GM21737 (cell line): ENCODE measurements at regions not wholly inside any gene's neighbourhood (a gene's known extent, or its start where the extent isn't known, plus 50 kb on each side); places are given as distances from the start of the nearest gene placed in this dataset.

ENCODE experiments used
- ATAC-seq: cut with Tn5 transposase; IDR thresholded peaks from one replicate; pipeline ENCODE4 v1.9.1; 2021; ENCODE audit warnings: mild to moderate bottlenecking, moderate library complexity; ENCODE audit not compliant: unreplicated experiment

DNA sequence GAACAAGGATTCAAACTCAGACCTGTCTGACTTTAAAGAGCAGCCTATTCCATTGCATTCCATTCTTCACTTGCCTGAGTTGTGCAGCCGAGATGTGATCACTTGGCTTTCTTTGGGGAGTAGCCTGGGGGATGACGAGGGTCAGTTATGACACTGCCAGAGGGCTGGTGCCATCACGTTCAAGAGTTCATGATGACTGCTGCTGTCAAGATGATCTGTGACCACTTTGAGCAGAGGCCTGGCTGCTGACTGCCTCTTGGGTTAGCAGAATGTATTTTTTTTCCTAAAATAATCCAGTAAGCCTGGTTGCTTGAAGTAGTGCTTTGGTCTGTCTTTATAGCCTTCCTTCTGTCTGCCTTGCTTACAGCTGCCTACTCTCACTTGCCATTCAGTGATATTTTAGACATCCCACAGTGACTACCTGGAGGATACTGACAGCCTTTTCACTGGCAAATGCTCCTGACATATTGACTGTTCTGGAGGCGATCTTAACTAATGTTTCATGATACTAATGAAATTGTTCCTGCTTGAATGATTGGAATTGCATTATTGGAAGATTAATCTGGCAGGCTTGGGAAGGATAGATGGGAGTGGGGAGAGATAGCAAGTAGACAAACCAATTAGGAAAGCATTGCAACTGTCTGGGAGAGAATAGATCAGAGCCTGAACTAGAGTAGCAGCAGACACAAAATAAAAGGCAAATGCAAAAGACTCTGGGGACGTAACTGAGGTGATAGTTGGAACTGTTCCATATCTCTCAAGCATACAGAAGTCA lies 221.6 kb upstream of the LCORL start:
- no peak for ATAC-seq

- no peak for ATAC-seq
Measured at GRCh38 chr4:18241727-18242126, 220.2 kb upstream of the LCORL start.

GRCh38 chr4:18234108-18234507 lies 212.6 kb upstream of the LCORL start:
- ATAC-seq, result no peak

DNA sequence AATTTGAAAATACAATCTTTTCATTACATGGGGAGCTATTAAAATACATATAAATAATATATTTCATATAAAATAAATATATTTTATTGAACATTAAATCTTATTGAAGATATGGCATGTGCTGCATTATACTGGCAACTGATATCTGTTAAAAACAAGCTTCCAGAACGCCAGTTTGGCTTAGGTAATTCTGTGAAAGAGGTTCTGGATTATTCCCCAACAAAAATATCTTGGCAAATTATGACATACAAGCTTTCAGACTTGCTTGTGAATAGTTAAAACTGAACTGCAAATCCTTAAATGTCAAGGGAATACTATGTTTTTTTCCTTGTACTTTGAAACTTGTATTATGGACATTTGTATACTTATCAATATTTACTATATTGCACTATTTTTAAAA lies 210.2 kb upstream of the LCORL start:
- ATAC-seq, result no peak

DNA sequence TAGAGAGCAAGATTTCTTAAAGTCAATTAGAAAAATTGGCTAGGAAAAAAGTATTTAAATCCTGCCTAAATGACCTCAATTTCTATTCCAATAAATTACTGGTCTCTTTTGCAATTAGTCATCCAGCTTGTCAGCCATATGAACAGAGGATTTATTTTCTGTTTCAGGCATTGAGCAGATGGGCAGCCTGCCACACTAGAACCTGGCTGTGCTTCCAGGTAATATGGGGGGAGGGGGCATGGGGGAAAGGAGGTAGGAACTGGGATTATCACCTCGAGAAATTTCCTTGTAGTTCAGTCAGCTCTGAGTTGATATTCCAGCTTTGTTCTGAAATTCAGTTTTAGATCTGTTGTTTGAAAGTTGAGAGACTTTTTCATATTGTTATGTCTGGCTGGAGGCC lies 206.3 kb upstream of the LCORL start:
- ATAC-seq, result no peak

DNA sequence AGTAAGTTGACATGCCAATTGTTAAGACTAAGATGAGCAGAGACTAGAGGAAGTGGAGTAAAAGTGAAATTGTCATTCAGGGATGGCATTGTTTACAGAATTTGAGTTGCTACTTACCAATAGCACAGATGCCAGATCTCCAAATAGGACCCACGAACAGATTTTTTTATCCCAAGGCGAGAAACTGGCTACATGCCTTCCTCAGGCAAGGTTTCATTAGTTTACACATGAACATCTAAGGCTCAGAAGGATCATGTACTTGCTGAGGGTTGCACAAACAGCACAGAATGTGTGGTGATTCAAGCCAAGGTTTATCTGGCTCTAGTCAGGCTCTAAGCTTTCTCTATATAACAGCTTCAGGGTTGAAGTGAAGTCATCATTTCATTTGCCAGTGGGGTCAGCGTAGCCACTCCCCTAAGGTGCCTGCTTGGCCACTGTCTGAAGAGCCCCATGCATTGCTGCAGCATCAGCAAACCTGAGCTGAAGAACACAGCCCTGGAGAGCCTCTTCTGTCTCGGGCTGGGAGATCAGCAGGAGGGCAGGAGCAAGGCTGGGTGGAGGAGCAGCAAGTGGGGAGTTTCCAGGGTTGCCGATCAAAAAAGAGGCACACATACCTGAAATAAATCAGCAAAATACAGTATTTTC lies 193.0 kb upstream of the LCORL start:
- no peak for ATAC-seq

DNA sequence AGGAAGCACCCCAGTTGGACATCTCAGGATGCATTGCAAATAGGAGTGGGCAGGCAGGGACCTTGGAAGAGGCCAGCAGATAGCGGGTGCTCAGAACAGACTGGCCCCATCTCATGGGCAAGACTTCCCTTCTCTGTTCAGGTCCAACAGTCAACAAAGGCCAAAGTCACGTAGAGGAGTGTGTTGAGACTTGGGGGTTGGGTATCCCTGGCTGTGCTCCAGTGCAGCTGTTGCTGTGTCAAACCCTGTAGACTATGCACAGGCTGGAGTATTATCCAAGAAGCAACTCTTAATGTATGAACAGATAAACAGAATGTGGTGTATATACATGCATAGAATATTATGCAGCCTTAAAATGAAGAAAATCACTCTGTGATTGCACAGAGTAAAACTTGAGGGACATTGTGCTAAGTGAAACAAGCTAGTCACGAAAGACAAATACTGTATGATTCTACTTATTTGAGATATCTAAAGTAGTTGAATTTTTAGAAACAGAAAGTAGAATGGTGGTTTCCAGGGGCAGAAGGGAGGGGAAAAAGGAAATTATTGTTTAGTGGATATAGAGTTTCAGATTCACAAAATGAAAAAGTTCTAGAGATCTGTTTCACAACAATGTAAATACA lies 192.1 kb upstream of the LCORL start:
- ATAC-seq, result no peak

GRCh38 chr4:18209448-18209847 lies 187.9 kb upstream of the LCORL start:
- peak; percentile 59 for ATAC-seq

- ATAC-seq, result no peak
Measured at GRCh38 chr4:18203966-18204365, 182.4 kb upstream of the LCORL start.

DNA sequence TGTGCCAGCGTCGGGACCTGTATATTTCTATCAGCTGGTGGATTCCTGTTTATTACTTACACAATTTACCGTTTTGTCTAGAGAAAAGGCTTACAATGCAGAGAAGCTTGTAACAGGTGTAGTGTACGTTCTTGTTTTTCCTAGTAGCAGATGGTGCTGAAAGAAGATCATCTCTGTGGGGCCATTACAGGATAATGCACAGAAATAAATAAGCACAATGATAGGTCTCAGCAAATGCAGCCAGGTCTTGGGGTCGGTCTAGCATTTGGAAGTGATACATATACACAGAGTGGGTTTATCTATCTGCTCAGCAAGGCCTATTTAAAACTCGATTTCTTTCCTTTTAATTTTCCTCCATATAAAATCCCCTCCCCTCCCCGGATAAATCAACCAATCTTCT lies 180.9 kb upstream of the LCORL start:
- ATAC-seq, result no peak

GRCh38 chr4:18201885-18202284 lies 180.3 kb upstream of the LCORL start:
- ATAC-seq, result no peak

DNA sequence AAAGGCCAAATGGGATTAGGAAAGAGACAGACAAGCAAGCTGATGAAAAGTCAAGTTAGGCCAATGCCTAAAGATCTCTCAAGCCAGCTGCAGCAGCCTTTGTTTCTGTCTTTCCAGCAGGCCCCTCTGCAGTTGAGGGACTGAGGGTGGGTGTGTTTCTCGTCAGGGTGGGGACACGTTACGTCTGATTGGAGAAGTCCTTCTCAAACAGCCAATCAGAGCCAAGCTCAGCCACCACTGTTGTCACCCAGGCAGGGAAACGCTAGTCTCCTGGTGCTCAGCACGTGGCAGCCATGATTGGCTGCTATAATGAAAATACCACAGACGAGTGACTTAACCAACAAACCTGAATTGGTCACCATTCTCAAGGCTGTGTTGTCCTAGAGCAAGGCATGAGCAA lies 177.1 kb upstream of the LCORL start:
- ATAC-seq, result no peak

GRCh38 chr4:18197467-18197866 lies 175.9 kb upstream of the LCORL start:
- no peak for ATAC-seq

DNA sequence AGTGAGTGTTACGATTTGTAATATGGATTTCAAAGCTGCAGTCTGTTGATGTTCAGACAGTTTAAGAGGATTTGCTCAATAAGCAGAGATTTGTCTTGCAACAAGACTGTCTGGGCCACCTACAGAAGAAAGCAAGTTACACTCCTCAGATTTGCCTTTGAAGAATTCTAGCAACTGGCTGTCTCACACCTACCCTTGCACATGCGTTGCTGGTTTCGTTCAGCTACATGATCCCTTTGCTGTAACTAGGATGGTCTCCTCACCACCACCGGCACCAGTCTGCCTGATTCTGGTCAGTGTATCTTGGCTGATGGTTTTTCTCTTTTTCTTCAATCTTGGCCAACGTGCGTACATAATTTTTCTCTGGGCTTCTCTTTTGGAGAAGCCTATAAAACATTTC lies 172.7 kb upstream of the LCORL start:
- ATAC-seq, result no peak

- ATAC-seq, result no peak
Measured at GRCh38 chr4:18192901-18193300, 171.3 kb upstream of the LCORL start.

DNA sequence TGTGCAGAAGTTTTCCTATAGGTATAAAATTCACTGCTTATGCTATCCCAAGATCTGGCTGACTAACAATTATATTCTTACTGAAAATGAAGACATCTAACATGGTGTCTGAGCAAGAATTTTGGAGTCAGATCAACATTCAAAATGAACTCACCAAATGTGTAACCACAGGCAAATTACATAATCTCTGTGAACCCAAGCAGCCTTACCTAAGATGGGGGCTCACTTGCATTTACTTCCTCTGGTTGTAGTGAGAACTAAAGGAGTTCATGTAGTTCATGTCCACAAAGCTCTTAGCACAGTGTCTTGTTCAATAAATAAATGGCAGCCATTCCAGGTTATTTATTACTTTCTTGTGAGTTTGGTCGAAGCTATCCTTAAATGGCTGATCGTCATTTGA lies 163.9 kb upstream of the LCORL start:
- ATAC-seq, result no peak

DNA sequence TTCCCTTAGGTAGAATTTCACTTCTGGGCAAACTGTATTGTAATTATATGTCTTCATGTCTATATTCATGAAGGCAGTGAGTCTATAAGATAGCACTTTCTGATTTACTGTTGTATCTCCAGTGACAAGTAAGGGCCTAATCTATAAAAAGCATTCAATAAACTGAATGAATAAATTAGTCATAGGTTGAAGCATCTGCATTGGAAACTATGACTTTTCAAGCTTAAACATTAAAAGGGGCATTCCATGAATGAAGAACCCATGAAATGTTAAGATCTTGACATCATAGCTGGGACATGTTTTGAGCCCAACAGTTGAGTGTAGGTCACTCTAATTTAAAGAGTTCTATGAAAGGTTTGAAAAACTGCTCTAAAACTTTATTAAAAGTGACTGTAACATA lies 159.3 kb upstream of the LCORL start:
- ATAC-seq, result no peak

DNA sequence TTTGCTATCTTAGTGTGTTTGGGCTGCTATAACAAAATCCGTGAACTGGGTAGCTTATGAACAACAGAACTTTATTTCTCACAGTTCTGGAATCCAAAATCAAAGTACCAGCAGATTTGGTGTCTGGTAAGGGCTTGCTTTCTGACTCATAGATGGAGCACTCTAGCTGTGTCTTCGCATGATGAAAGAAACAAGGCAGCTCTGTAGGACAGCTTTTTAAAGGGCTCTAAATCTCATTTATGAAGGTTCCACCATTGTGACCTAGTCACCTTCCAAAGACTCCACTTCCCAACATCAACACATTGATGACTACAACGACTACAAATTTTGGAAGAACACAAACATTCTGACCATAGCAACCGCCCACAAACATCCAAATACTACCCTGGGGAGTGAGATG lies 158.6 kb upstream of the LCORL start:
- no peak for ATAC-seq

DNA sequence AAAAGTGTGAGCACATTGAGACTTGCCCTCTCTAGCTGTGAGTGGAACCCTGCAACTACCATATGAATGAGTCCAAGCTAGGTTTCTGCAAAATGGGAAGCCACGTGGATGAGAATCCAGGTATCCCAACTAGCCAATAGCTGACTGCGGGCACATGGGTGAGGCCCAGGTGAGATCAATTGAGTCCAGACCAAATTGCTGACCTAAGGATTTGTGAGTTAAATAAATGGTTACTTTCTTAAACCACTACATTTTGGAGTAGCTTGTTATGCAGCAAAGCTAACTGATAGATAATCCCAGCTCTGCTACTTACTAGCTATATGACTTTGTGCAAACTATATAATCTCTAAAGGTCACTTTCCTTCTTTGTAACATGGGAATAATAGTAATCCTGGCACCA lies 150.3 kb upstream of the LCORL start:
- ATAC-seq, result no peak

GRCh38 chr4:18167831-18168230 lies 146.3 kb upstream of the LCORL start:
- no peak for ATAC-seq

DNA sequence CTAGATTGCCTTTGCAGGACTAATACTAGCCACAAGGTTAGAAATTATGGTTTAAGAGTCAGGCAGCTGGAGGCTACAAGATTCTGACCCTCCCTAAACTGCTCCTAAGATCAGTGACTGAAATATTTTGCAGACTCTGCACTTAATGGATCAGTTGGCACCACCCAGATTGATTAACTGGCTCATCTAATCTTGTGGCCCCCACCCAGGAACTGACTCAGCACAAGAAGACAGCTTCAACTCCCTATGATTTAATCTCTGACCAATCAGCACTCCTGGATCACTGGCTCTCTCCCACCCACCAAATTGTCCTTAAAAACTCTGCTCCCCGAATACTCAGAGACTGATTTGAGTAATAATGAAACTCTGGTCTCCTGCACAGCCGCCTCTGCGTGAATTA lies 145.4 kb upstream of the LCORL start:
- ATAC-seq, result no peak

DNA sequence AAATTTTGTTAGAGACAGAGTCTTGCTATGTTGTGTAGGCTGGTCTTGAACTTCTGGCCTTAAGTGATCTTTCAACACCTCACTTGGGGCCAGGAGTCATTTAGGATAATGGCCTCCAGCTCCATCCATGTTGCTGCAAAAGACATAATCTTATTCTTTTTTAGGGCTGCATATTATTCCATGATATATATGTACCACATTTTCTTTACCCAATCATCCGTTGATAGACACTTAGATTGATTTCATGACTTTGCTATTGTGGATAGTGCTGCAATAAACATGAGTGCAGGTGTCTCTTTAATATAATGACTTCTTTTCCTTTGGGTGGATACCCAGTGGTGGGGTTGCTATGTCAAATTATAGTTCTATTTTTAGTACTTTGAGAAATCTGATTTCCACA lies 140.9 kb upstream of the LCORL start:
- no peak for ATAC-seq
